ENCODE measurements at regions not wholly inside any gene's neighbourhood (a gene's known extent, or its start where the extent isn't known, plus 50 kb on each side); places are given as distances from the start of the nearest gene placed in this dataset.

GRCh38 chr11:24412722-24413121, 84.1 kb upstream of the LUZP2 start:
- no peak for TF ChIP-seq CTCF (IDR thresholded peaks at IDR 0.05; ENCODE audit: low read length)
- no peak for TF ChIP-seq EZH2 (optimal IDR thresholded peaks at IDR 0.05; ENCODE audit: low read depth, low read length)
- TF ChIP-seq EZH2phosphoT487 (IDR thresholded peaks at IDR 0.05; ENCODE audit: low read length) = no peak

All from MM.1S (cell line).